ENCODE measurements at regions not wholly inside any gene's neighbourhood (a gene's known extent, or its start where the extent isn't known, plus 50 kb on each side); places are given as distances from the start of the nearest gene placed in this dataset.

DNA sequence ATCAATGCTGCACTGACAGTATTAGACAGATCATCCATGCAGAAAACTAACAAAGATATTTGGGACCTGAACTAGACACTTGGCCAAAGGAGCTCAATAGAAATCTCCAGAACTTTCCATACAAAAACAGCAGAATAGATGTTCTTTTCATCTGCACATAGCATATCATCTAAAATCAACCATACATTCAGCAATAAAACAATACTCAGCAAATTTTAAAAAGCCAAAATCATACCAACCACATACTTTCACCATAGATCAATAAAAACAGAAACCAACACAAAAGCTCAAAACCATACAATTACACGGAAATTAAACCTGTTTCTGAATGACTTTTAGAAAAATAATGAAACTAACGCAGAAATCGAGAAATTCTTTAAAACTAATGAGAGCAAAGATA, 592.6 kb downstream of the SLITRK5 start:
- TF ChIP-seq REST (IDR thresholded peaks at IDR 0.05; ENCODE audit: borderline replicate concordance) (no peak), REST (CRISPR knock-in tag; IDR thresholded peaks at IDR 0.05; ENCODE audit: low read depth) (no peak), ESRRA (IDR thresholded peaks at IDR 0.05; ENCODE audit: borderline replicate concordance, low read depth) (no peak), EWSR1 (IDR thresholded peaks at IDR 0.05; ENCODE audit: borderline replicate concordance, low read depth, partially characterized antibody) (no peak)

All from K562 (cell line).